ENCODE measurements at regions not wholly inside any gene's neighbourhood (a gene's known extent, or its start where the extent isn't known, plus 50 kb on each side); places are given as distances from the start of the nearest gene placed in this dataset.

DNA sequence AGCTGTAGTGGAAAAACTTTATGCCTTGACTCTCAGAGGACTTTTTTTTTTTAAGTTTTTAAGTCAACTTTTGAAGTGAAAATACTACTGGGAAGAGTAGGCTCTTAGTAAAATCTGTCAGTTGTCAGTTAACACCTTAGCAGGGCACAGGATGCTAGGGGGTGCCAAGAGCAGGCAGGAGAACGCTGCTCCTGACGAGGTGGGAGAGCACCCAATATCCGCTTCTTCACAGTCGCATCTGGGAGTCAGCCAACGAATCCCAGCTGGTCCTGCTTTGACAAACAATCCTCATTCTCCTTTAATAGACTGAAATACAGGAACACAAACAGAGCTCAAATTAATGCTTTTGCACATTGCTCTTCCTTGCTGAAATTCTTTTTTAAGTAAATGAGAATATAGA is 709.5 kb upstream of the ACVR2A start:
- TF ChIP-seq, protein P1, sequence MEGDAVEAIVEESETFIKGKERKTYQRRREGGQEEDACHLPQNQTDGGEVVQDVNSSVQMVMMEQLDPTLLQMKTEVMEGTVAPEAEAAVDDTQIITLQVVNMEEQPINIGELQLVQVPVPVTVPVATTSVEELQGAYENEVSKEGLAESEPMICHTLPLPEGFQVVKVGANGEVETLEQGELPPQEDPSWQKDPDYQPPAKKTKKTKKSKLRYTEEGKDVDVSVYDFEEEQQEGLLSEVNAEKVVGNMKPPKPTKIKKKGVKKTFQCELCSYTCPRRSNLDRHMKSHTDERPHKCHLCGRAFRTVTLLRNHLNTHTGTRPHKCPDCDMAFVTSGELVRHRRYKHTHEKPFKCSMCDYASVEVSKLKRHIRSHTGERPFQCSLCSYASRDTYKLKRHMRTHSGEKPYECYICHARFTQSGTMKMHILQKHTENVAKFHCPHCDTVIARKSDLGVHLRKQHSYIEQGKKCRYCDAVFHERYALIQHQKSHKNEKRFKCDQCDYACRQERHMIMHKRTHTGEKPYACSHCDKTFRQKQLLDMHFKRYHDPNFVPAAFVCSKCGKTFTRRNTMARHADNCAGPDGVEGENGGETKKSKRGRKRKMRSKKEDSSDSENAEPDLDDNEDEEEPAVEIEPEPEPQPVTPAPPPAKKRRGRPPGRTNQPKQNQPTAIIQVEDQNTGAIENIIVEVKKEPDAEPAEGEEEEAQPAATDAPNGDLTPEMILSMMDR (IDR thresholded peaks at IDR 0.05), result no peak
- TF ChIP-seq POLR2A (IDR thresholded peaks at IDR 0.05) (no peak), POLR2AphosphoS5 (IDR thresholded peaks at IDR 0.05) (no peak)
